GM12891 (cell line): ENCODE measurements at regions not wholly inside any gene's neighbourhood (a gene's known extent, or its start where the extent isn't known, plus 50 kb on each side); places are given as distances from the start of the nearest gene placed in this dataset.

ENCODE experiments used
- POLR2A ChIP-seq: IDR thresholded peaks from 2 replicates; pipeline ENCODE4 v1.6.1; 2011; ENCODE audit warnings: low read depth, low read length, control low read depth
- TAF1 ChIP-seq: IDR thresholded peaks from 2 replicates; pipeline ENCODE4 v1.6.1; 2011; ENCODE audit warnings: low read depth, low read length, control low read depth

DNA sequence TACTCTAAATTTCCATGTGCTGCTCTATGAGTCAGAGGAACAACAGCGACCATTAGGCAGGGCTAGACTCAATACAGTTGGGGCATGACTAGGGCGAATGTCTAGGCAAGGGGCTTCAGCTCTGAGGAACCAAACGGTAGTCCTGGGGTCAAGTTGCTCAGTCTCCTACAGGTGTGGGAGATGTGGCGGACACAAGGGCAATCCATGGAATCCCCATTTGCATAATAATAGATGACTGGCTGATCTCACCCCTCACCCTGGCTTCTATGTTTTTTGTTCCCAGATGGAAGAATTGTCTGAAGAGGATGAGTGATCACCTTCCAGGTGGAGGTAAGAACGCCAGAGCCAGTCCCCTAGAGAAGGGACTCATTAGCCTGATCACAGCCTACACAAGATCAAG, 1048.2 kb upstream of the MIR17HG start:
- TF ChIP-seq POLR2A (no peak), TAF1 (no peak)
